Activated CD4-positive, alpha-beta T cell treated with anti-CD3 and anti-CD28 coated beads, Interleukin-2, amount 50 U/mL, for 24 hours (primary cell): ENCODE measurements at regions not wholly inside any gene's neighbourhood (a gene's known extent, or its start where the extent isn't known, plus 50 kb on each side); places are given as distances from the start of the nearest gene placed in this dataset.

Experiments used
- DNase-seq, 2 donors: peaks; one replicate each; pipeline ENCODE4 v3.0.0-alpha.2; 2020; ENCODE audit warnings: low read depth in 1 of 2, low spot score in 1 of 2

GRCh38 chr6:144993870-144994269, 708.7 kb downstream of the UTRN start:
- no peak for DNase-seq

- no peak for DNase-seq
Measured at GRCh38 chr6:144997996-144998395, 712.9 kb downstream of the UTRN start.

- DNase-seq = no peak
Measured at GRCh38 chr6:144999127-144999526, 714.0 kb downstream of the UTRN start.

GRCh38 chr6:145003145-145003544, 718.0 kb downstream of the UTRN start:
- DNase-seq = no peak

GRCh38 chr6:145006914-145007313, 721.8 kb downstream of the UTRN start:
- DNase-seq = no peak

GRCh38 chr6:145008715-145009114, 723.6 kb downstream of the UTRN start:
- DNase-seq = no peak

- no peak for DNase-seq
Measured at GRCh38 chr6:145009711-145010110, 724.6 kb downstream of the UTRN start.

GRCh38 chr6:145012039-145012662, 723.2 kb downstream of the EPM2A start:
- DNase-seq = no peak

- peak; percentile 0 to 19 for DNase-seq
Measured at GRCh38 chr6:145015739-145016558, 719.4 kb downstream of the EPM2A start.

- no peak for DNase-seq
Measured at GRCh38 chr6:145017051-145017450, 718.3 kb downstream of the EPM2A start.

- DNase-seq = no peak
Measured at GRCh38 chr6:145017516-145017915, 717.8 kb downstream of the EPM2A start.

- no peak for DNase-seq
Measured at GRCh38 chr6:145018027-145018426, 717.3 kb downstream of the EPM2A start.

GRCh38 chr6:145020114-145020513, 715.2 kb downstream of the EPM2A start:
- DNase-seq = no peak

GRCh38 chr6:145020543-145020942, 714.8 kb downstream of the EPM2A start:
- DNase-seq = no peak

- DNase-seq = no peak
Measured at GRCh38 chr6:145022199-145022796, 713.0 kb downstream of the EPM2A start.

- DNase-seq = no peak
Measured at GRCh38 chr6:145023116-145023726, 712.1 kb downstream of the EPM2A start.

- no peak for DNase-seq
Measured at GRCh38 chr6:145025488-145025887, 709.8 kb downstream of the EPM2A start.

GRCh38 chr6:145026267-145026679, 709.0 kb downstream of the EPM2A start:
- DNase-seq = no peak

- peak in 1 of 2 donors; percentile 12 for DNase-seq
Measured at GRCh38 chr6:145028144-145028818, 707.0 kb downstream of the EPM2A start.

GRCh38 chr6:145031001-145031400, 704.3 kb downstream of the EPM2A start:
- DNase-seq = no peak

- no peak for DNase-seq
Measured at GRCh38 chr6:145031962-145032361, 703.4 kb downstream of the EPM2A start.
